Natural killer cell treated with Interleukin-12 subunit alpha and Interleukin-12 subunit beta and Interleukin-15 and Interleukin-18, amount 100 ng/mL, for 72 hours (primary cell): ENCODE measurements at regions not wholly inside any gene's neighbourhood (a gene's known extent, or its start where the extent isn't known, plus 50 kb on each side); places are given as distances from the start of the nearest gene placed in this dataset.
"Not testable (repeated sequence)": the region's sequence is repeated elsewhere in the genome, so short reads cannot be mapped to it uniquely, and the experiment has no call there.

Source experiments
- ATAC-seq, 2 donors: fragments of 150-1000 bp; cut with Tn5 transposase in 1 of 2; sonication (Bioruptor Pico), chemical (Tn5 transposase) in 1 of 2; 2 replicates each; pipeline ENCODE4 v1.10.0; 2021
- DNase-seq: peaks from one replicate; pipeline ENCODE4 v3.0.0; 2022; ENCODE audit warnings: low spot score
- H3K27ac Mint-ChIP-seq, 2 donors: 1 replicate in 1 of 2; 2 replicates in 1 of 2; pipeline ENCODE4 v1.8.0; 2022; ENCODE audit warnings: mixed read lengths in 2 of 2, mild to moderate bottlenecking in 1 of 2, moderate library complexity in 1 of 2
- H3K27me3 Mint-ChIP-seq, 2 donors: 1 replicate in 1 of 2; 2 replicates in 1 of 2; pipeline ENCODE4 v1.8.0; 2022; ENCODE audit warnings: mixed read lengths in 2 of 2
- H3K36me3 Mint-ChIP-seq: one replicate; pipeline ENCODE4 v1.8.0; 2022; ENCODE audit warnings: mixed read lengths
- H3K4me1 Mint-ChIP-seq, 2 donors: 1 replicate in 1 of 2; 2 replicates in 1 of 2; pipeline ENCODE4 v1.8.0; 2022; ENCODE audit warnings: low read depth in 2 of 2, mixed read lengths in 2 of 2, mild to moderate bottlenecking in 1 of 2
- H3K4me3 Mint-ChIP-seq: one replicate; pipeline ENCODE4 v1.8.0; 2022; ENCODE audit warnings: mixed read lengths
- H3K9me3 Mint-ChIP-seq: 2 replicates; pipeline ENCODE4 v1.8.0; 2022; ENCODE audit warnings: mixed read lengths

DNA sequence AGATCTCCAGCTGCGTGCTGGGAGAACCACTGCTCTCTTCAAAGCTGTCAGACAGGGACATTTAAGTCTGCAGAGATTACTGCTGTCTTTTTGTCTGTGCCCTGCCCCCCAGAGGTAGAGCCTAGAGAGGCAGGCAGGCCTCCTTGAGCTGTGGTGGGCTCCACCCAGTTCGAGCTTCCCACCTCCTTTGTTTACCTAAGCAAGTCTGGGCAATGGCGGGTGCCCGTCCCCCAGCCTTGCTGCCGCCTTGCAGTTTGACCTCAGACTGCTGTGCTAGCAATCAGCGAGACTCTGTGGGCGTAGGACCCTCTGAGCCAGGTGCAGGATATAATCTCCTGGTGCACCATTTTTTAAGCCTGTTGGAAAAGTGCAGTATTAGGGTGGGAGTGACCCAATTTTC, 128.6 kb downstream of the ACTR3 start:
- not testable (repeated sequence) for H3K4me1 Mint-ChIP-seq, H3K36me3 Mint-ChIP-seq, H3K27ac Mint-ChIP-seq, H3K4me3 Mint-ChIP-seq, H3K9me3 Mint-ChIP-seq, ATAC-seq, DNase-seq
- peaks cover 16 to 23% of the 10 kb centered on the region in 2 donors for H3K27me3 Mint-ChIP-seq

DNA sequence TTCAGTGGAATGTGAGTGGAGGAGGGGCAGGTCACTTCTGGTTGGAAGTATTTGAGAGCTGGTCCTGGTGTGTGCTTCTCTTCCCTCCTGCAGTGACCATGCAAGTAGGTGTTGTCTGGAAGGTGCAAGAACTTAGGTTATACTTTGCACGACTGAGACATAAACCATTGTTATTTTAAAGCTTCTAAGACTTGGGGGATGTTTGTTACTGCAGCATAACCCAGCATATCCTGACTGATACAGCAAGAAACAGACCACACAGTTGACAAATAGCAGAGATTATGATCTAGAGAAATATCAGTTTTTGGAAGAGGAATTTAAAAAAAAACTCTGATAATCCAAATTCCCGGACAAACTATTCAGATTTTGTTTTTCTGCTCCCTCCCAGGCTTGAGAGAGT, 130.8 kb downstream of the ACTR3 start:
- no peak for ATAC-seq

DNA sequence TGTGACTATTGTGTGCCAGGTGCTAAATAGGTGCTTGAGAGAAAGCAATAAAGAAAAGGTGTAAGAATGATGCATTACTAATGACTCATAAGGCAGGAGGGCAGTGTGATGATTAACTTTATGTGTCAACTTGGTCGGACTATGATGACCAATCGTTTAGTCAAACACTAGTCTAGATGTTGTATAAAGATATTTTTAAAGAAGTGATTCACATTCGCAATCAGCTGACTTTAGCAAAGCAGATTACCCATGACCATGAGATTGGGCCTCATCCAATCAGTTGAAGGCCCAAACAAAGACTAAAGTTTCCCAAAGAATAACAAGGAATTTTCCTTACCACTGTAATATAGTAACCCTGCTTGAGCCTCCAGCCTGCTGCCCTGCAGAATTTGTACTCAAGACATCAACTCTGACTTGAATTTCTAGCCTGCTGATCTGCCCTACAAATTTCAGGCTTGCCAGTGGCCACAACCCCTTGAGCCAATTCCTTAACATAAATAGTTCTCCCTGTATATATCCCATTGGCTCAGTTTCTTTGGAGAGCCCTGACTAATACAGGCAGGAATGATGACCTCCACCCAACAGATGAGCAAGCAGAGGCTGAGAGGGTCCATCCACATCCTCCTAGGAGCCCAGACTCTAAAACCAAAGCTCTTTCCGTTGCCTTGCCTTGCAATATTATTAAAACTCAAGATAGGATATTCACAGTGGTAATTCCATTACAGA, 132.6 kb downstream of the ACTR3 start:
- H3K27me3 Mint-ChIP-seq: peaks cover 7 to 13% of the 10 kb centered on the region in 2 donors
- H3K27ac Mint-ChIP-seq: no peak overlapping the region
- no peaks in the 10 kb centered on the region for H3K36me3 Mint-ChIP-seq
- ATAC-seq: no peak
- no peaks in the 10 kb centered on the region for H3K4me1 Mint-ChIP-seq
- no peaks in the 10 kb centered on the region for H3K9me3 Mint-ChIP-seq
- DNase-seq: no peak
- H3K4me3 Mint-ChIP-seq: no peak overlapping the region

More for the DNA sequence above, 130.8 kb downstream of the ACTR3 start:
- no peak for DNase-seq
- Mint-ChIP-seq H3K27me3 (peaks cover 14 to 21% of the 10 kb centered on the region in 2 donors), H3K4me1 (no peaks in the 10 kb centered on the region), H3K9me3 (no peaks in the 10 kb centered on the region), H3K4me3 (no peak overlapping the region), H3K36me3 (peaks cover 4% of the 10 kb centered on the region), H3K27ac (no peak overlapping the region)

DNA sequence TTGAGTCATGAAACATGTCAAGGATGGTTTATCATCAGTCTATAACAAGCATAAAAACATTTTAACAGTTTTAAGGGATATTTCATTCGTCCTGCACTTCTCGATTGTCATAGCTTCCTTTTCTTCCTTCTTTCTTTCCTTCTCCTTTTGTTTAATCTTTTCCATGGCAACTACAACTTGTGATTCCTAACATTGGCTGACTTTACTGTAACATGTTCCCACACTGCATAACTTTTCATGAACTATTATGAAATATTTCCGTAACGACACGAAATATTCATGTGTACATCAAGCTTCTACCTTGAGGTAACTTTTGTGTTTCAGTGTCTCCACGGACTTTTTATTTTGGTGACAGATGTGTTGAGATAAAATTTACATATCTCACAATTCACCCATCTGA, 134.4 kb downstream of the ACTR3 start:
- ATAC-seq: no peak
- Mint-ChIP-seq H3K4me3 (no peak overlapping the region), H3K27me3 (peaks cover 10 to 13% of the 10 kb centered on the region in 2 donors)

DNA sequence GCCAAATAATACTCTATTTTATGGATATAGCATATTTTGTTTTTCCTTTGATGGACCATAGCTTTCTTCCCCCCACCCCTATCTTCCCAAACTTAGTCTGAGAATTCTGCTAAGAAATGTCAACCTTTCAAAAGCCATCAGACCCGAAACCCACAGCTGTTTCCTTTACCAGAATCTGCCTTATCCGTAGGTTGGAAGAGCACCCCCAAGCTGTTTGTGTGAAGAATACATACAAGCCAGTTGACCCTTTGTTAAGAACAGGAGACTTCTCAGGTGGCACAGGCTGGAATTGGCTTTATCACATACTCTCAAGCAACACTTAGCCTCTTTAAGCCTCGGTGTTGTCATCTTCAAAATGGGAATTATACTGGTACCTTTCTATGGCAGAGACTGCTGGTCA, 135.1 kb downstream of the ACTR3 start:
- Mint-ChIP-seq H3K4me1 (no peaks in the 10 kb centered on the region), H3K36me3 (no peaks in the 10 kb centered on the region), H3K27me3 (peaks cover 10 to 13% of the 10 kb centered on the region in 2 donors), H3K4me3 (no peak overlapping the region), H3K9me3 (no peaks in the 10 kb centered on the region), H3K27ac (no peak overlapping the region)
- DNase-seq (no peak), ATAC-seq (no peak)

More for the DNA sequence above, 134.4 kb downstream of the ACTR3 start:
- H3K4me1 Mint-ChIP-seq: no peaks in the 10 kb centered on the region
- H3K9me3 Mint-ChIP-seq: no peaks in the 10 kb centered on the region
- no peak overlapping the region for H3K27ac Mint-ChIP-seq
- H3K36me3 Mint-ChIP-seq: no peaks in the 10 kb centered on the region
- DNase-seq: no peak

DNA sequence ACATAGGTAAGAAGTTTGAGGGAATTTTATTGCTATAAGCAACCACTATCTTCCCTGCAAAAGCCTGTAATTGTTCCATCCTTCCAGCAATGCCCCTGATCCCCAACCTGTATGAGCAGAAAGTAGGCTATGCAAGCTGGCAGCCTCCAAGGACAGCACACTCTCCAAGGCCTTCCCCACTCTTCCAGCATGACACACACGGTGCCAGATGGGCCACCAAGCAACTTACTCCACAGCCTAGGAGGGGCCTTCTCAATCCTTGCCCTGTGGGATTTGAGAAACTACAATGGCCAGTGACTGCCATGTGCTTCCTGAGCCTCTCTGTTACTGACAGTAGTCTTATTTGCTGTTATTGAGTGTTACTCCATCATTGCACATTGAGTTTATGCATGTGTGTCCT, 137.5 kb downstream of the ACTR3 start:
- no peaks in the 10 kb centered on the region for H3K9me3 Mint-ChIP-seq

DNA sequence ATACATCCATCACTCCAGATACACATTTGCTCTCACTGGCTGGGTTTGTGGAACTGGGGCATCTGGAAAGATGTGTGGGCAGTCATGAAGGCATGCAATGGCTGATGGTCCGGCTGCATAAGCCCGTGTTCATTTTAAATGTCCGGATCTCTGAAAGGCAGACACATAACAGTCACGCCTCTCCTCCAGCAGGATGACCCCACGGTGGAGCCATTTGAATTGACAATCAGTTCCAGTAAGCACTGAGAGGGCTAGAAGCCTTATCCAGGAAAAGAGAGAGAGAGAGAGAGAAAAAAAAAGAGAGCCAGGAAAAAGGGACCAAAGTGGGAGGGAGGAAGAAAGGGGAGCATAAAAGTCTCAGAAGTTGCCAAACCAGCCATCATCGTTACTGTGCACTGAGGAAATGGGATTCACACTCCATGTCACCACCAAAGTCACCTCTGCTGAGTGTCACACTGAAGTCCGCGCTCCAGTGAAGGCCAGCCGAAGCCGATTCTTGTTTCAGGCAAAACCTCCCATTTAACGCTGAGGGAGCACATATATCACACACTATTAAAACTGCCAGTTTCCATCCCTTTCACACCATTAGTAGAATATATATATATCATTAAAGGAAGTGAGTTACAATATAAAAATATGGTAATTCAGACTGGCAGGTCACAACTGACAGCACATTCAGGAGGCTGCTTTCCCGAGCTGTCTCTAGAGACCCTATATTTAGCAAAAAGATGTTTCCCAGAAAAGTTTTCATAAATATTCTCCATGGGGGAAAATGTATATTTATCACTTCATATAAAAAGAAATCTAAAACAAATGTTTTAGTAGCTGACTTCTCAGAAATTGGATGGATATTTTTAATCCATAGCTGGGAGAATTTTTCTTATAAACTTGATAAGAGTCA, 142.0 kb downstream of the ACTR3 start:
- no peak overlapping the region for H3K27ac Mint-ChIP-seq
- H3K36me3 Mint-ChIP-seq: no peaks in the 10 kb centered on the region
- peaks cover 20 to 35% of the 10 kb centered on the region in 2 donors for H3K27me3 Mint-ChIP-seq
- no peak for ATAC-seq
- DNase-seq: no peak
- no peaks in the 10 kb centered on the region for H3K4me1 Mint-ChIP-seq
- H3K4me3 Mint-ChIP-seq: no peak overlapping the region
- no peaks in the 10 kb centered on the region for H3K9me3 Mint-ChIP-seq

More for the DNA sequence above, 137.5 kb downstream of the ACTR3 start:
- Mint-ChIP-seq H3K4me3 (no peak overlapping the region), H3K27me3 (peaks cover 9 to 16% of the 10 kb centered on the region in 2 donors), H3K4me1 (no peaks in the 10 kb centered on the region), H3K36me3 (no peaks in the 10 kb centered on the region), H3K27ac (no peak overlapping the region)
- DNase-seq: no peak
- peak; percentile 27 to 52 for ATAC-seq

DNA sequence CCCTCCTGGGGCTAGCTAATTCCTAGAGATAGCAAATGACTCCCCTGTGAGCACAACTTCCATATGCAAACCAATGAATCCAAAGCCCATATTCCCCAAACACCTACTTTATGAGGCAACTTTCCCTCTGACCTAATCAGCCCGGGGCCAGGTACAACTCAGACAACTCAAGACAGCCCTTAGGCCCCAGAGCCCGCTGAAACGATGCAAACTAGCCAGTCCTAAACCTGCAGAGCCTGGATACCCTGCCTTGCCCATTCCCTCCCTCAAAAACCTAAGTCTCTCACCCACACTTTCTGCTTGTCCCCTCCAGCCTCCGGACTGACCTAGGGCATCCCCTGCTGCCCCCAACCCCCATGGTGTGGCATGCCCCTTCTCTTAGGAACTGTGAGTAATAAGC, 142.8 kb downstream of the ACTR3 start:
- H3K4me1 Mint-ChIP-seq: no peaks in the 10 kb centered on the region
- H3K4me3 Mint-ChIP-seq: no peak overlapping the region
- H3K36me3 Mint-ChIP-seq: no peaks in the 10 kb centered on the region

DNA sequence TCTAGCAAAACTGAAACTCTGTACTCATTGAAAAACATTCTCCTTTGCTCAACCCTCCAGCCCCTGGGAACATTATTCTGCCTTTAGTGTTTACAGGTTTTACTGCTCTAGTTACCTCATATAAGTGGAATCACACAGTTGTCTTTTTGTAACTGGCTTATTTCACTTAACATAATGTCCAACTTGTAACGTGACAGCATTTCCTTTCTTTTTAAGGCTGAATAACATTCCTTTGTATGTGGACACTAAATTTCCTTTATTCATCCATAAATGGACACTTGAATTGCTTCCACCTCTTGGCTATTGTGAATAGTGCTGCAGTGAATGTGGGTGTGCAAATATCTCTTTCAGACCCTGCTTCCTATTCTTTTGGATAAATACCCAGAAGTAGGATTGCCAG, 144.9 kb downstream of the ACTR3 start:
- ATAC-seq: no peak
- H3K4me1 Mint-ChIP-seq: no peaks in the 10 kb centered on the region
- no peak for DNase-seq
- H3K4me3 Mint-ChIP-seq: no peak overlapping the region
- no peak overlapping the region for H3K27ac Mint-ChIP-seq
- no peaks in the 10 kb centered on the region for H3K36me3 Mint-ChIP-seq
- no peaks in the 10 kb centered on the region for H3K9me3 Mint-ChIP-seq
- peaks cover 26 to 46% of the 10 kb centered on the region in 2 donors for H3K27me3 Mint-ChIP-seq

More for the DNA sequence above, 142.8 kb downstream of the ACTR3 start:
- ATAC-seq (no peak), DNase-seq (no peak)
- H3K27me3 Mint-ChIP-seq: peaks cover 26 to 44% of the 10 kb centered on the region in 2 donors
- H3K27ac Mint-ChIP-seq: no peak overlapping the region
- H3K9me3 Mint-ChIP-seq: no peaks in the 10 kb centered on the region

DNA sequence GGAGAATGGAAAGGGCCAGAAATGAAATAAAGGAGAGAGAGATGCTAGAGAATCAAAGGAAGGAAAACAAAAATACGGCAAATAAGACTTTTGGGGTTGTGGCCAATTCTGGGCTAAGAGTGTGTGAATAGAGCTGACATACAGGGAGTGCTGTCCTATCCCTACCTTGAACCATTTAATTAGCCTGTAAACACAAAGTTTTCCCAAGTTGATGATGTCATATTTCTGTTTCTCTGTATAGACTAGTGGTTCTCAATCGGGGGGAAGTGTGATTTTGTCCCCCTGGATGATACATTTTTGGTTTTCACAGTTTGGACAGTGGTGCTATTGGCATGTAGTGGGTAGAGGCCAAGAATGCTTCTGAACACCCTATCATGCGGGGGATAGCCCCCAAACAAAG, 148.8 kb downstream of the ACTR3 start:
- no peak for DNase-seq
- ATAC-seq: no peak
- no peaks in the 10 kb centered on the region for H3K4me1 Mint-ChIP-seq
- peaks cover 22 to 28% of the 10 kb centered on the region in 2 donors for H3K27me3 Mint-ChIP-seq
- no peak overlapping the region for H3K27ac Mint-ChIP-seq
- H3K4me3 Mint-ChIP-seq: no peak overlapping the region
- H3K9me3 Mint-ChIP-seq: no peaks in the 10 kb centered on the region
- H3K36me3 Mint-ChIP-seq: no peaks in the 10 kb centered on the region

DNA sequence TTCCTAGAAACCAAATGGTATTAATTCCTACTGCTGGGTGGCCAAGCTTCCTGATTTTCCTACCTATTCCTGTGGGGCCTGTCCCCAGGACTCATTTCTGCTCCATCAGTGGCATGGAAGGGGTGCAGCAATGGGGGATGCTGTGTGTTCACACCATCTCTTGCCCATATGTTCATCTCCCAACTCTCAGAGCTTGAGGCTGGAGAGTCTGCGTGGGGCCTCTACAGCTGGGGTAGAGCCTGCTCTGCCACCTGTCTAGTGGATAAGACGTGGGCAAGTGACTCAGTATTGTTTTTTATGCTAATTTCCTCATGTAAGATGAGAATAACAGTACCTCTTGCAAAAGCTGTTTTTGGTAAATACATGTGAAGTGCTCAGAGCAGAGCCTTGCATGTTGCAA, 149.8 kb downstream of the ACTR3 start:
- Mint-ChIP-seq H3K4me1 (no peaks in the 10 kb centered on the region), H3K27me3 (peaks cover 25 to 32% of the 10 kb centered on the region in 2 donors), H3K4me3 (no peak overlapping the region), H3K36me3 (no peaks in the 10 kb centered on the region), H3K27ac (no peak overlapping the region), H3K9me3 (no peaks in the 10 kb centered on the region)
- DNase-seq (no peak), ATAC-seq (no peak)

DNA sequence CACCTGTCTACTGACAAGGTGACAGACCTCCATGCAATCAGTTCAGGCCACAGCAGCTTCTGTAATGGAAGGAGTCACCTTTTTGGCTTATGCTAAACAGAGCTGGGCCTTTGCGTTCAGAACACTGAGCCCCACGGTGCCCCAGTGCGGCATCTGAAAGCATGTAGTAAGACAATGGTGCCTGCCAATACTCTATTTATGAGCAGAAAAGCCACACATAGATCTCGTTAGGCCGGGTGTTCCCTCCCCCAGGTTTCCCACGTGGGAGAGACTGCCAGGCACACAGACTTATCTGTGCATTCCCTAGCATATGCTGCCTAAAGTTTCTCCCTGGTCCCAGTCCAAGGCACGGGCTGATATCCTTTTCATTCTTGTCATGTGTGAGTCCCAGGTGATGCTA, 150.9 kb downstream of the ACTR3 start:
- Mint-ChIP-seq H3K4me3 (no peak overlapping the region), H3K36me3 (no peaks in the 10 kb centered on the region), H3K9me3 (no peaks in the 10 kb centered on the region), H3K27me3 (peaks cover 25 to 32% of the 10 kb centered on the region in 2 donors), H3K27ac (no peak overlapping the region), H3K4me1 (no peaks in the 10 kb centered on the region)
- no peak for ATAC-seq
- no peak for DNase-seq

DNA sequence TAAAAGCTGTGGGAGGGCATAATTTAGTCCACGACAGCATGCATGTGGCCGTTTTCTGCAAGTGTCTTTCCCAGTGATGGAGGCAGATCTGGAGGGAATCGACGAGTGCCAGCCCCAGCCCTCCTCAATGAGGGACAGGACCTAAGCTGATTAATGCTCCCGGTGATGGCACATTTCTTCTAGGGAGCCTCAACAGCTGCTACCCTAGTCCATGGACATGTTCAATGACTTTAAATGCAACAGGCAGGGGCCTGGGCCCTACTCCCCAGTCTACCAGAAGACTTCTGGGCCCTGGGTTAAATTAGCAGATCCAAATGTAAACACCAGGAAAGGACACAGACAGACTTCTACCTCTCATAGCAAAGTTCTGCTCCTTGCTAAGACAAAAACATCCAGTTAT, 155.1 kb downstream of the ACTR3 start:
- no peak for DNase-seq
- Mint-ChIP-seq H3K4me1 (no peaks in the 10 kb centered on the region), H3K9me3 (no peaks in the 10 kb centered on the region), H3K27me3 (peaks cover 16 to 34% of the 10 kb centered on the region in 2 donors), H3K36me3 (no peaks in the 10 kb centered on the region), H3K4me3 (no peak overlapping the region), H3K27ac (no peak overlapping the region)
- ATAC-seq: no peak

DNA sequence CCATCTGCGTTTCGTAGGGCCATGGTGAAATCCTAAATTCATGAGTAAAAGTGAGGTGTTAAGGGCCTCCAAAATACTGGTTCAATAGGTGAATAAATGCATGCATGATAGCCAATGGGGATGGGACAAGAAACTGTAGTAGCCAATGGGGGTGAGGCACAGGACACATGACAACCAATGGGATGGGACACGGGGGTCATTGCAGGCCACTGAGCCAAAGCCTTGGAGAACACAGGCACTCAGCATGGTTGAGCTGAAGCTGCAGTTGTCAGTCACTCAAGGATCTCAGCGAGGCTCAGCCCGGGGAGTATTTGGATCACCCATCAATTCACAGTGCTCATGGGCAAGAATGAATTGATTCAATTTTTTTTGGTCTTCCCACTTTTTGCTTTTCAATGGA, 156.5 kb downstream of the ACTR3 start:
- Mint-ChIP-seq H3K27me3 (peaks cover 15 to 34% of the 10 kb centered on the region in 2 donors), H3K4me3 (no peak overlapping the region), H3K4me1 (no peaks in the 10 kb centered on the region), H3K27ac (no peak overlapping the region), H3K9me3 (no peaks in the 10 kb centered on the region), H3K36me3 (no peaks in the 10 kb centered on the region)
- no peak for ATAC-seq
- no peak for DNase-seq
